ENCODE measurements at regions not wholly inside any gene's neighbourhood (a gene's known extent, or its start where the extent isn't known, plus 50 kb on each side); places are given as distances from the start of the nearest gene placed in this dataset.
"Not testable (repeated sequence)": the region's sequence is repeated elsewhere in the genome, so short reads cannot be mapped to it uniquely, and the experiment has no call there.

GRCh38 chr6:16827627-16828026 lies 66.4 kb upstream of the ATXN1 start:
- DNase-seq (ENCODE audit: low spot score), result no peak

- no peak for DNase-seq (ENCODE audit: low spot score)
These were observed 64.5 kb upstream of the ATXN1 start for GRCh38 chr6:16825784-16826183.

GRCh38 chr6:16824845-16825685 lies 63.8 kb upstream of the ATXN1 start:
- no peak for DNase-seq (ENCODE audit: low spot score)

GRCh38 chr6:16823718-16824352 lies 62.6 kb upstream of the ATXN1 start:
- no peak for DNase-seq (ENCODE audit: low spot score)

GRCh38 chr6:16822975-16823717 lies 61.9 kb upstream of the ATXN1 start:
- DNase-seq (ENCODE audit: low spot score), result no peak

- no peak for DNase-seq (ENCODE audit: low spot score)
These were observed 61.3 kb upstream of the ATXN1 start for GRCh38 chr6:16822529-16822928.

- DNase-seq (ENCODE audit: low spot score), result no peak
These were observed 60.6 kb upstream of the ATXN1 start for GRCh38 chr6:16821834-16822264.

GRCh38 chr6:16820262-16820661 lies 59.0 kb upstream of the ATXN1 start:
- DNase-seq (ENCODE audit: low spot score), result not testable (repeated sequence)

GRCh38 chr6:16819752-16820151 lies 58.5 kb upstream of the ATXN1 start:
- DNase-seq (ENCODE audit: low spot score), result no peak

GRCh38 chr6:16818992-16819626 lies 57.8 kb upstream of the ATXN1 start:
- DNase-seq (ENCODE audit: low spot score), result no peak

- DNase-seq (ENCODE audit: low spot score), result no peak
These were observed 56.3 kb upstream of the ATXN1 start for GRCh38 chr6:16817594-16817993.

GRCh38 chr6:16816891-16817290 lies 55.6 kb upstream of the ATXN1 start:
- DNase-seq (ENCODE audit: low spot score), result no peak

GRCh38 chr6:16812993-16813392 lies 51.7 kb upstream of the ATXN1 start:
- DNase-seq (ENCODE audit: low spot score), result no peak

- no peak for DNase-seq (ENCODE audit: low spot score)
These were observed 50.2 kb upstream of the ATXN1 start for GRCh38 chr6:16811277-16811979.
